ENCODE measurements at regions not wholly inside any gene's neighbourhood (a gene's known extent, or its start where the extent isn't known, plus 50 kb on each side); places are given as distances from the start of the nearest gene placed in this dataset.

- Mint-ChIP-seq H3K36me3 (no peaks in the 10 kb centered on the region), H3K9me3 (peaks cover 0 to 4% (median 2%) of the 10 kb centered on the region in 3 donors), H3K4me3 (no peak overlapping the region), H3K27me3 (no peaks in the 10 kb centered on the region), H3K27ac (no peak overlapping the region), H3K4me1 (no peaks in the 10 kb centered on the region)
Observed at GRCh38 chr11:24324211-24324610, 172.6 kb upstream of the LUZP2 start.

DNA sequence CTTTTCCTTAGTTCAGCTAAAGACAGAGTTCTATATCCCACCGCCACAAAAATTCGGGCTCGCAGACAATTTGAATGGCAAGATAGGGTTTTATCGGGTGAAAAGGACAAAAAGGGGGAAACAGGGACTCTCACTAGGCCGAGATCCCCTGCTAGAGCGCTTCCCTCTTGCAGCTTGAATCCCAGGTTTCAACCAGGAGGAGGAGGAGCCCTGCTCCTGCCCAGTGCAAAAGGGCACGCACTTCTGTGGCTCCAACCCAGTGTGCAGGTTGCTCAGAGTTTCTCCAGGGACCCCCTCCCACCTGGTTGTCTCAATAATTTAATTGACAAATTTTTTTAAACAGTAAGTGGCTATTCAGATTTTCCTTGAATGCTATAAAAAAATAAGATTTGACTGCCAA is 152.6 kb upstream of the LUZP2 start:
- Mint-ChIP-seq H3K27ac (no peak overlapping the region), H3K4me1 (no peaks in the 10 kb centered on the region), H3K4me3 (no peak overlapping the region), H3K9me3 (peaks cover 0 to 3% (median 0%) of the 10 kb centered on the region in 3 donors), H3K36me3 (no peaks in the 10 kb centered on the region), H3K27me3 (no peaks in the 10 kb centered on the region)

DNA sequence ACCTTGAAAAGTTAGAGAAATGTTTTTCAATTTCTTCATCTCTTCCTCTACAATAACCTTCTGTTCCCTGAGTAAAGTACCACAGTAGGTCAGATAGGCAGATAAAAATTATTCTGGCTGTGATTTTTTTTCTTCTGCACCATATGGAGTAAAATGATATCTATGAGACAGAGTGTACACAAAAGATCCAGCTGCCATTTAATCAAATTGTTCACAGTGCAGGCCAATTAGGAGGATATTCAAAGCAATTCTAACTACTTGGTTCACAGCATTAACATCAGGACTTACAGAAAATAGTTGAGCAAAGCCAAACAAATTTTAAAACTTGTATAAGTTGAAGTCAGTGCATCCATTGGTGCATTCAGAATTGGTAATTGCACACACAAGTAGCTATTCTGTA is 147.9 kb upstream of the LUZP2 start:
- Mint-ChIP-seq H3K4me3 (no peak overlapping the region), H3K27ac (no peak overlapping the region), H3K36me3 (no peaks in the 10 kb centered on the region), H3K9me3 (peaks cover 0 to 5% (median 3%) of the 10 kb centered on the region in 3 donors), H3K27me3 (no peaks in the 10 kb centered on the region), H3K4me1 (no peaks in the 10 kb centered on the region)

GRCh38 chr11:24351179-24351578 is 145.7 kb upstream of the LUZP2 start:
- Mint-ChIP-seq H3K27ac (no peak overlapping the region), H3K36me3 (no peaks in the 10 kb centered on the region), H3K9me3 (peaks cover 0 to 5% (median 3%) of the 10 kb centered on the region in 3 donors), H3K4me1 (no peaks in the 10 kb centered on the region), H3K27me3 (no peaks in the 10 kb centered on the region), H3K4me3 (no peak overlapping the region)

DNA sequence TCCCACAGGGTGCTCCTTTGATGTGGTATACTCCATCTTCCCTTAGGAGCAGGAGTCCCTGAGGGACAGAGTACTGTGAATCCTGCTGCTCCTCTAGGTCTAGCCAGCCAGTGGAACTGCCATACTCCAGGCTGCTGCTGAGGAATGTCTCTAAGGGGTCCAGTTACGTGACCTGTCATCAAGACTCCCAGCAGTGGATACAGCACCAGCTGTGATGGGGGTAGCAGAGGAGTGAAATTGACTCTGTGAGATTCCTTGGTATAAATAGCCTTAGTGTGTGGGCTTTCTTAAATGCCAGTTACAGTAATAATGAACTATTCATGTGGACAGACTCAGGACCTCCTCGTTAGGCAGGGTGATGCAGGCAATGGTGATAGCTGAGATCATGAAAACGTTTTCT is 140.4 kb upstream of the LUZP2 start:
- Mint-ChIP-seq H3K9me3 (peaks cover 0 to 6% (median 5%) of the 10 kb centered on the region in 3 donors), H3K36me3 (no peaks in the 10 kb centered on the region), H3K27ac (no peak overlapping the region), H3K4me1 (no peaks in the 10 kb centered on the region), H3K4me3 (no peak overlapping the region), H3K27me3 (no peaks in the 10 kb centered on the region)

DNA sequence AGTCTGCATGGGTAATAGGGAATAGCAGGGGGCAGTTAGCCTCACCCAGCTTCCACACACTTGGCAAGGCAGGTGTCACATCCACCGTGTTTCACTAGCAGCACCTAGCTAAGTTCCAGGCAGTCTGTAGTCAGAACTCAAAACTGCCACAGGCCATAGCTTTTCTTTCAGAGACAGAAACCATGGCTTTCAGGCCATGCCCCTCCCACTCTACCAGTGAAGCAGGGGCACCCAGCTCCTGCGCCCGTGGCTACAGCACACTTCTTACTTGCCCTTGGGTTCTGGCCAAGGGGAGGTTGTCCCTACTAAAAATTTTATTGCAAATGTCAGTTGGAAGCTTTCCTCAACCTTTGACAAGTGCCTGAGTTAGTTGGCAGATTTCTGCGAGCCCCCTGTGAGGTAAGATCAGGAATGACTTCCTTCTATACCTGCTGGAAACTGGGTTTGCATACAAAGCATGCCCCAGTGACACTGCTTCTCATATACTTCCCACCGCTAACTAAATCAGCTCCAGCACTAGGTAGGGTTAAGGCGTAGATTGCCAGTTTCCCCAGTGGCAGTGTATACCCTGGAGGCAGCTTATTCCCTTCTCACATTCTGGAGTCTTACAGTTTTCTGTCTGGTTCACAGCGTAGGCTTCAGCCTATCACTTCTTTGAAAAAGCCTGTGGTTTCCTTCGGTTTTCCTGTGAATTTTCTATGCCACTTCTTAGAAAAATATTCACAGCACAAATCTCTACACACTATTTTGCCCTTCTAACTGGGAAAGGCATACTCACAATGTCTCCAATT is 139.0 kb upstream of the LUZP2 start:
- Mint-ChIP-seq H3K27ac (no peak overlapping the region), H3K9me3 (peaks cover 0 to 9% (median 2%) of the 10 kb centered on the region in 3 donors), H3K4me3 (no peak overlapping the region), H3K36me3 (no peaks in the 10 kb centered on the region), H3K4me1 (no peaks in the 10 kb centered on the region), H3K27me3 (no peaks in the 10 kb centered on the region)

GRCh38 chr11:24372491-24372890 is 124.4 kb upstream of the LUZP2 start:
- Mint-ChIP-seq H3K36me3 (no peaks in the 10 kb centered on the region), H3K4me1 (no peaks in the 10 kb centered on the region), H3K9me3 (peaks cover 0 to 3% (median 2%) of the 10 kb centered on the region in 3 donors), H3K27ac (no peak overlapping the region), H3K4me3 (no peak overlapping the region), H3K27me3 (no peaks in the 10 kb centered on the region)

- no peak overlapping the region for H3K27ac Mint-ChIP-seq
Observed at GRCh38 chr11:24373516-24373915, 123.3 kb upstream of the LUZP2 start.

DNA sequence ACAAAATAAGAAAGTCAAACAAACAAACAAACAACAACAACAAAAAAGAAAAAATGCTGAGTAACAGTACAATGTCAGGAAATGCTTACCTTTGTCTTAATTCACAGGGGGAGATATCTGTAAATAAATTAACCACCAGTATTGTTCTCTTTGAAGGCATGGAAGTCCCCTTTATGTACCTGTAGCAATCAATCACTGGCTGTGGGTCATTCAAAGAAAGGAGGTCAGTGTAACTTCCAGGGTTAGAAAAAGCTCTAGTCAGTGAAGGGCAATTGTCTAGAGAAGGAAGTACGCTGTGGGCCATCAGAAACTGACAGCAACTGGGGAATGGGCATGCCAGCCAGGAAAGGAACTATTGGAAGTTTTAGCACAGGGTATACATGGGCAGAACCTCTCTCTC is 121.5 kb upstream of the LUZP2 start:
- Mint-ChIP-seq H3K27ac (no peak overlapping the region), H3K27me3 (no peaks in the 10 kb centered on the region), H3K4me1 (no peaks in the 10 kb centered on the region), H3K4me3 (no peak overlapping the region), H3K36me3 (no peaks in the 10 kb centered on the region), H3K9me3 (peaks cover 2 to 8% (median 2%) of the 10 kb centered on the region in 3 donors)

More at GRCh38 chr11:24373516-24373915, 123.3 kb upstream of the LUZP2 start:
- Mint-ChIP-seq H3K4me3 (no peak overlapping the region), H3K36me3 (no peaks in the 10 kb centered on the region), H3K27me3 (no peaks in the 10 kb centered on the region), H3K9me3 (peaks cover 2 to 8% (median 3%) of the 10 kb centered on the region in 3 donors), H3K4me1 (no peaks in the 10 kb centered on the region)

- Mint-ChIP-seq H3K4me1 (no peaks in the 10 kb centered on the region), H3K27ac (no peak overlapping the region), H3K27me3 (no peaks in the 10 kb centered on the region), H3K36me3 (no peaks in the 10 kb centered on the region), H3K9me3 (peaks cover 0 to 8% (median 2%) of the 10 kb centered on the region in 3 donors), H3K4me3 (no peak overlapping the region)
Observed at GRCh38 chr11:24375931-24376330, 120.9 kb upstream of the LUZP2 start.

- Mint-ChIP-seq H3K9me3 (peaks cover 2 to 4% (median 4%) of the 10 kb centered on the region in 3 donors), H3K4me3 (no peak overlapping the region), H3K27me3 (no peaks in the 10 kb centered on the region)
Observed at GRCh38 chr11:24383137-24383536, 113.7 kb upstream of the LUZP2 start.

GRCh38 chr11:24384240-24384639 is 112.6 kb upstream of the LUZP2 start:
- Mint-ChIP-seq H3K27me3 (no peaks in the 10 kb centered on the region), H3K9me3 (peaks cover 0 to 4% (median 2%) of the 10 kb centered on the region in 3 donors), H3K36me3 (no peaks in the 10 kb centered on the region), H3K4me3 (no peak overlapping the region), H3K4me1 (peaks cover 0 to 1% (median 0%) of the 10 kb centered on the region in 3 donors), H3K27ac (no peak overlapping the region)

More at GRCh38 chr11:24383137-24383536, 113.7 kb upstream of the LUZP2 start:
- Mint-ChIP-seq H3K27ac (no peak overlapping the region), H3K4me1 (peaks cover 0 to 1% (median 0%) of the 10 kb centered on the region in 3 donors), H3K36me3 (no peaks in the 10 kb centered on the region)

- H3K27ac Mint-ChIP-seq: no peak overlapping the region
- H3K4me1 Mint-ChIP-seq: peaks cover 0 to 1% (median 0%) of the 10 kb centered on the region in 3 donors
- no peaks in the 10 kb centered on the region for H3K36me3 Mint-ChIP-seq
- H3K4me3 Mint-ChIP-seq: no peak overlapping the region
- H3K9me3 Mint-ChIP-seq: peaks cover 2 to 7% (median 4%) of the 10 kb centered on the region in 3 donors
- H3K27me3 Mint-ChIP-seq: no peaks in the 10 kb centered on the region
Observed at GRCh38 chr11:24386546-24387397, 110.1 kb upstream of the LUZP2 start.

DNA sequence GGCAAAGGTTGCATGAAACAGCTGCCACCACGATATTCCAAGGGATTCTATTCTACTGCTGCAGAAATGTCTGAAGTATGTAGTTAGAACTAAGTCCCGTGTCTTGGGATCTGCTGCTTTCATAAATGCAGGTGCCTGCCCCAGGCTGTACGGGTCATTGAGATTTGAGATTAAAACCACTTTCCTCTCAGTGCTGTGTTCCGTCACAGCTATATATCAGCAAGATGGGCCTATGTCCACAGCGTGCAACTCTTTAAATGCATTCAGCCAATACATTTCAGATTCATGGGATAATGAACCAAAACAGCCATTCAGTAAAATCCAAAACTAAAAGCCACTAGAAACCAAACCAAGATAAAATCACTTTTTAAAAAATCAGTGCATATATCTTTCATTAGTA is 107.3 kb upstream of the LUZP2 start:
- Mint-ChIP-seq H3K9me3 (peaks cover 2 to 8% (median 3%) of the 10 kb centered on the region in 3 donors), H3K27ac (no peak overlapping the region), H3K27me3 (no peaks in the 10 kb centered on the region), H3K4me1 (peaks cover 0 to 1% (median 0%) of the 10 kb centered on the region in 3 donors), H3K36me3 (no peaks in the 10 kb centered on the region), H3K4me3 (no peak overlapping the region)

GRCh38 chr11:24390016-24390415 is 106.8 kb upstream of the LUZP2 start:
- Mint-ChIP-seq H3K27ac (no peak overlapping the region), H3K4me3 (no peak overlapping the region), H3K4me1 (no peaks in the 10 kb centered on the region), H3K36me3 (no peaks in the 10 kb centered on the region), H3K9me3 (peaks cover 2 to 11% (median 3%) of the 10 kb centered on the region in 3 donors), H3K27me3 (no peaks in the 10 kb centered on the region)
